ENCODE measurements at regions not wholly inside any gene's neighbourhood (a gene's known extent, or its start where the extent isn't known, plus 50 kb on each side); places are given as distances from the start of the nearest gene placed in this dataset.

DNA sequence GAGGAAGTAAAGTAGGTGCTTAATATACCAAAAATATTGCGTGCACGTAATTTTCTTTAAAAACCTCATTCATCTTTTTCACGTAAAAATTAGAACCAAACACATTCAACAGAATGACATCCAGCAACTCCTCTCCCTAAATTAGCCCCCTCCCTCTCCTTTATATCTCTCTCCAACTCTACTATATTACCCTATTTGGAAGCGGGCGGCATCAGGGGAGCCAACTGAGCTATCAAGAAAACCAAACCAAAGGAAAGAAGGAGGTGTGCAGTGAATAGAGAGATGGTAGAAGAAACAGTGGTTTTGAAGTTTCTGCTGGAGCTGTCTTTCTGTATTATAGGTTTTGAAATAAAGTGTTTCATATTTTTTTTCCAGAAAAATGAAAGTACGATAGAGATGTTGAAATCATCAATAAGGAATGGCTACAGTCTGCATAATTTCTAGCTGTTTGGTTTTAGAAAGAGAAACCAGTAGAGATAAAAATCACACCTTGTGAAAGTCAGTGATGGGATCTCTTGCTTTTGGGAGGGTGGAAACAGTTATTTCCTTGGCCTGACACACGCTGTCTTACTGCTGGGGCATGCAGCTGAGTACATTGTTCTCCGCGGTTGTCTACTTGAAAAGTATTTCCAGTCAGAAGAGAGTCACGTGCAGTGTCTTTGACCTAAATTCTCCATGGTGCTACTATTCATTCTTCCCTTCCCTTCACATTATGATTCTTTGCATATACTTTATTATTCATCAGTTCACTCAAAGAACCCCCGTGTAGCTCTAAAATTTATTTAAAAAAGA is 94.1 kb upstream of the WDR17 start:
- Mint-ChIP-seq H3K27me3 (peaks cover 4% of the 10 kb centered on the region), H3K4me3 (no peak overlapping the region), H3K4me1 (peaks cover 0 to 1% (median 0%) of the 10 kb centered on the region in 3 donors), H3K27ac (no peak overlapping the region), H3K9me3 (peaks cover 2 to 6% (median 4%) of the 10 kb centered on the region in 3 donors), H3K36me3 (peaks cover 1% of the 10 kb centered on the region)

- Mint-ChIP-seq H3K27me3 (peaks cover 7% of the 10 kb centered on the region), H3K4me1 (peaks cover 0 to 1% (median 0%) of the 10 kb centered on the region in 3 donors), H3K9me3 (peaks cover 0 to 4% (median under 1%) of the 10 kb centered on the region in 3 donors), H3K4me3 (no peak overlapping the region), H3K27ac (no peak overlapping the region), H3K36me3 (peaks cover 1% of the 10 kb centered on the region)
Observed at GRCh38 chr4:175973027-175973923, 92.4 kb upstream of the WDR17 start.

GRCh38 chr4:175983636-175984035 is 82.0 kb upstream of the WDR17 start:
- H3K4me3 Mint-ChIP-seq: no peak overlapping the region
- peaks cover 1% of the 10 kb centered on the region for H3K27me3 Mint-ChIP-seq
- no peak overlapping the region for H3K27ac Mint-ChIP-seq

GRCh38 chr4:175986668-175987067 is 79.0 kb upstream of the WDR17 start:
- no peak overlapping the region for H3K27ac Mint-ChIP-seq
- no peak overlapping the region for H3K4me3 Mint-ChIP-seq
- H3K36me3 Mint-ChIP-seq: no peaks in the 10 kb centered on the region
- H3K9me3 Mint-ChIP-seq: peaks cover 0 to 6% (median 5%) of the 10 kb centered on the region in 3 donors
- H3K4me1 Mint-ChIP-seq: peaks cover 0 to 2% (median 0%) of the 10 kb centered on the region in 3 donors
- H3K27me3 Mint-ChIP-seq: peaks cover 1% of the 10 kb centered on the region

More at GRCh38 chr4:175983636-175984035, 82.0 kb upstream of the WDR17 start:
- H3K9me3 Mint-ChIP-seq: peaks cover 0 to 5% (median 3%) of the 10 kb centered on the region in 3 donors
- H3K4me1 Mint-ChIP-seq: no peaks in the 10 kb centered on the region
- no peaks in the 10 kb centered on the region for H3K36me3 Mint-ChIP-seq

DNA sequence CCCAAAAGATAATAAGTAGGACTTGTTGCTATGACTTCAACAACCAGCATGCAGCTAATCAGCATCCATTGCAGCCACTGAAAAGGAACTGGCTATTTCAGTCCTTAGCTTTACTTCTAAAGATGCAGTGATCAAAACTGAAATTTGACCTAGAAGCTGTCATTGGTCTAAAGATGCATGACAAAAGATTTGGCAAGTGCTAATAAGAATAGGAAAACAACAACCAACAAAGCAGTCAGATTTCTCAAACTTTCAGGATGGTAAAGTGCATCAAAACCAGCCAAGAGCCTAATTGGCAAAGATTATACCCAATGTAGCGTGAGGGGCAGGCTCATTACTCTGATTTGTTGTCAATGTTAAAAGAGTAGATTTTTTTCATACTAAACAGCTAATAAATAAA is 77.1 kb upstream of the WDR17 start:
- peaks cover 2% of the 10 kb centered on the region for H3K27me3 Mint-ChIP-seq
- no peak overlapping the region for H3K27ac Mint-ChIP-seq
- peaks cover 0 to 2% (median 0%) of the 10 kb centered on the region in 3 donors for H3K4me1 Mint-ChIP-seq
- H3K4me3 Mint-ChIP-seq: no peak overlapping the region
- peaks cover 0 to 6% (median 5%) of the 10 kb centered on the region in 3 donors for H3K9me3 Mint-ChIP-seq
- H3K36me3 Mint-ChIP-seq: no peaks in the 10 kb centered on the region

DNA sequence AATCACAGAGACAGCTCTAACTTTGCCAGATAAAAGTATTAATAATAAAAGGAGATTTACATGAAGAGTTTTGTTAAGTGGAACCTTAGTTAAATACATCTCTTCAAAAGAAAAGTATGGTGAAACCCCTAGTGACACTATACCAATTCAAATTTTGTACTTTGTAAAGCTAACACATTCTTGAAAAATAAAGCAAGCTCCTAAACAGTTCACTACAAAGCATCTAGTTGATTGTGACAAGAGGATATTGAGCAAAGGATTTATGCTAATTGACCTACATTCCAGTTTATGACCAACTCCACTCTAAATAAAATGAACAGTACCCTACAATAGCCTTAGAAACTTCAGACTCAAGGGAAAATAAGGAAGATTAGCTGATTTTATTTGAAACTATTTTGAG is 69.4 kb upstream of the WDR17 start:
- Mint-ChIP-seq H3K27ac (no peak overlapping the region), H3K27me3 (peaks cover 4% of the 10 kb centered on the region), H3K4me3 (no peak overlapping the region), H3K4me1 (no peaks in the 10 kb centered on the region), H3K9me3 (no peaks in the 10 kb centered on the region), H3K36me3 (no peaks in the 10 kb centered on the region)

DNA sequence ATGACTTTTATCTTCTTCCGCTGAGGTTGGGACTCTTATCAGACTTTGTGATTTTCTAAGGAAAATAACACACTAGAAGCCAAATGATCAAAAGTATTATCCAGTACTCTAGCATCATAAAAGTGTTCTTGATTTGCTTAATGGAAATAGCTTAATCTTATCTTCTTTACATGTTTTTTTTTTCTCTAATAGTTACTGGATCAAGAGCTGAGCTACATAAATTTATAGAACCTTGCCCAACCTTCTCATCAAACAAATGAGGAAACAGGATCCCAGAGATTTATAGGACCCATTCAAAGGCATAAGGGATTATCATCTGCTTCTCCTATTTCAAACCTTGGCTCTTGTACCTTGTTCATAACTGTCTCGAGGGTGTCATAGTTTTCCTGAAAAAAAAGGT is 68.3 kb upstream of the WDR17 start:
- no peak overlapping the region for H3K27ac Mint-ChIP-seq

GRCh38 chr4:175998782-175999181 is 66.9 kb upstream of the WDR17 start:
- Mint-ChIP-seq H3K4me1 (peaks cover 5 to 8% (median 7%) of the 10 kb centered on the region in 3 donors), H3K27me3 (peaks cover 13% of the 10 kb centered on the region), H3K27ac (no peak overlapping the region), H3K9me3 (no peaks in the 10 kb centered on the region), H3K4me3 (no peak overlapping the region), H3K36me3 (no peaks in the 10 kb centered on the region)

More for the DNA sequence above, 68.3 kb upstream of the WDR17 start:
- Mint-ChIP-seq H3K4me3 (no peak overlapping the region), H3K36me3 (no peaks in the 10 kb centered on the region), H3K27me3 (peaks cover 11% of the 10 kb centered on the region), H3K4me1 (peaks cover 1 to 3% (median 3%) of the 10 kb centered on the region in 3 donors), H3K9me3 (no peaks in the 10 kb centered on the region)

- Mint-ChIP-seq H3K36me3 (no peaks in the 10 kb centered on the region), H3K4me3 (peak overlapping the region in 1 of 4 donors; percentile 9), H3K27me3 (peaks cover 13% of the 10 kb centered on the region), H3K9me3 (no peaks in the 10 kb centered on the region), H3K4me1 (peaks cover 5 to 8% (median 7%) of the 10 kb centered on the region in 3 donors), H3K27ac (no peak overlapping the region)
Observed at GRCh38 chr4:175999944-176000343, 65.7 kb upstream of the WDR17 start.

DNA sequence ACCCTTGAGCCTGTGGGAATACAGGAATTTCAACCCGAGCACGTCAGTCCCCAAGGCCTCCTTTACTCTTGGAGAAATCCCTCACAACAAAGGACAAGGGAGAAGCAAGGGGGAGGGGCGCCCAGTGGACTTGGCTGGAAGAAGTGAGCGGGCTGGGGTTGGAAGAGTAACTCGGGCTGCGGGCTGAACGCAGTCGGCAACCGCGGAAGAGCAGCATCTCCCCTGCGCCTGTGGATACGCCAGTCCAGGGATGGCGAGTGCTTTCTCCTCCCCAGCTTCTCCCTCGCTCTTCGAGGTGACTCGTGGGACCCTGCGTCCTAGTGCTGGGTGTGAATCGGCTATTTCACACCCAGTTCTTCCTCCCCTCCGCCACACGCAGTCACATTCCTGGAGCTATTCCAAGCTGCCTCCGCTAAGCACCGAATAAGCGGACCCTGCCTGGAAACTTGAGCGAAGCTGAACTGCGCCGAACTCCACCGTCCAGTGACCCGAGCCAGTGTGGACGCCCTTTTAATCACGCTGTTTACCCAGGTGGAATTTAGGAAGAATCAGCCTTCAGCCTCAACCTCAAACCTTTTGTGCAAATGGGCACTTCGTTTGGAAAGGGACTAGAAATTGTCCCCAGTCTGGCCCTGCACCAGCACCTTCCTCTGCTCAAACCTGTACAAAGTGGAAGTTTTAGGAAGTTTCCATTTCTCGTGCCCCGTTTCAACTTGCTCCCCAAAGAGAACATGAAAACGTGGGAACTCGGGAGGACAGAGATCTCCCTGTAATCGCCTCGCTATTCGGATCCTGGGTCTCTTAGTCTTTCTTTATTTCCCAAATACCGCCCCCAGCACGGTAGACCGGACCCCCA is 64.3 kb upstream of the WDR17 start:
- Mint-ChIP-seq H3K27me3 (peaks cover 13% of the 10 kb centered on the region), H3K9me3 (no peaks in the 10 kb centered on the region), H3K4me3 (peak overlapping the region; percentile 71 to 96 (median 82)), H3K36me3 (no peaks in the 10 kb centered on the region), H3K27ac (peak overlapping the region in 1 of 3 donors; percentile 43), H3K4me1 (peaks cover 5 to 8% (median 7%) of the 10 kb centered on the region in 3 donors)

DNA sequence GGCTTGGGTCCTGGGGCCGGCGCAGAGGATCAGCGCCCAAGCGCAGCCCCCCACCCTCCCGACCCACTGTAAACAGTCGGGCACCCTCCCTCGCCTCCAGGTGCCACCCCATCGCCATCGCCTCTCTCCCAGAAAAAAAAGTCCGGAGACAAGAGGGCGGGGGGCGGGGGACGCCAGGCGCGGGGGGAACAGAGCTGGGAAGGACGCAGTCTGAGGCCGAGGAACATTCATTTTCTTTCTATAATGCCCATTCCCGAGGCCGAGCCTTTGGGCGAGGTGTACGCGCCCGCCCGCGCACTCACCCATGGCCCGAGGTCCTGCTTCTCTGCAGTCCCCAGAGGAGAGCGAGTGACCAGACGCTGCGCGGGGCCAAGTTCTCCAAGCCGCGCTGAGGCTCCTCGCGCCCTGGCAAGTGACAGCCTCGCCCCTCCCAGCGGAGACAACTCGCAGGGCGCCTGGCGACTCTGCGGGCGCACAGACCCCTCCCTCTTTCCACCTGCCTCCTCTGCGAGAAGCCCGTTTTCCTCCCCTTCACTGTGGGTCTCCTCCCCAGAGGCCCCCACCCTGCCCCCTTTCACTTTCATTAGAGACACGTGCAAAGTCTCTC is 63.5 kb upstream of the WDR17 start:
- Mint-ChIP-seq H3K36me3 (no peaks in the 10 kb centered on the region), H3K27ac (peak overlapping the region in 1 of 3 donors; percentile 38), H3K4me3 (peak overlapping the region; percentile 71 to 96 (median 82)), H3K4me1 (peaks cover 5 to 8% (median 7%) of the 10 kb centered on the region in 3 donors), H3K9me3 (no peaks in the 10 kb centered on the region), H3K27me3 (peaks cover 13% of the 10 kb centered on the region)

DNA sequence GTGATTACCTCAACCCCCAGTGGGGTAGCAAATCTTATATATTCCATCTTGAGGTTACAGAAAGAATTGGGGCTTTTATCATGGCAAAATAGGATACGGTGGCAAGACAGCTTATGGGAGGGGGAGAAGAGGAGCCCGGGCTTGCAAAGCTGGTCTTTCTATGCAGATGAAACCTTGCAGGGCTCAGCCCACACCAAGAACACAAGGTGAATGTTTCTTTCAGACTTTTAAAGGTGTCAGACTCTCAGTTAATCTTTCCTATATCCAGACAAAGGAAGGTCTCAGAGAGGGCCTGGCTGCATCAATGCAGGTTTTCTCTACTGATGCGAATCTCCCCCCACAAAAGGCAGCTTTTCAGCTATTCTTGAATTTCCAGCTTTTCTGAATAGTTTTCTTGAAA is 59.9 kb upstream of the WDR17 start:
- Mint-ChIP-seq H3K36me3 (no peaks in the 10 kb centered on the region), H3K27ac (peak overlapping the region in 1 of 3 donors; percentile 72), H3K4me1 (peaks cover 5 to 8% (median 7%) of the 10 kb centered on the region in 3 donors), H3K4me3 (no peak overlapping the region), H3K9me3 (peaks cover 0 to 2% (median 0%) of the 10 kb centered on the region in 3 donors), H3K27me3 (peaks cover 10% of the 10 kb centered on the region)

DNA sequence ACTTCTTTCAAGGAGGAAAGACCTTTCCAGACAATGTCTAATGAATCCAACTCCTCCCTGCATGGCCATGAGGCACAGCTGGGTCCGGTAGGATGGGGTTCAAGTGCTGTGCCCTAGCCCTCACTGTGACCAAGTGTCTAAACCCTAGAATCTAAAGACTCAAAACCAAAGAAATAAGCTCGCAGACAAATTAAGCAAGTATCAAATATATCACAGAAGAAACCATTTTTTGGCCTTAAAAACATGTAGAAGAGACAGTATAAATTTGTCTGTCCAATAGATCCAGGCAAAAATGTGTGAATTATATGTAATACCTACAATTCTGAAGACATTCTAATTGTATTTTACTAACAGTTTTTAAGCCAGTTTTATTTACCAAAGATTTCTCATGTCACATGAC is 56.4 kb upstream of the WDR17 start:
- peaks cover 8 to 15% (median 10%) of the 10 kb centered on the region in 3 donors for H3K4me1 Mint-ChIP-seq
- peaks cover 0 to 2% (median 0%) of the 10 kb centered on the region in 3 donors for H3K9me3 Mint-ChIP-seq
- no peaks in the 10 kb centered on the region for H3K36me3 Mint-ChIP-seq
- no peak overlapping the region for H3K27ac Mint-ChIP-seq
- no peak overlapping the region for H3K4me3 Mint-ChIP-seq
- H3K27me3 Mint-ChIP-seq: no peaks in the 10 kb centered on the region

DNA sequence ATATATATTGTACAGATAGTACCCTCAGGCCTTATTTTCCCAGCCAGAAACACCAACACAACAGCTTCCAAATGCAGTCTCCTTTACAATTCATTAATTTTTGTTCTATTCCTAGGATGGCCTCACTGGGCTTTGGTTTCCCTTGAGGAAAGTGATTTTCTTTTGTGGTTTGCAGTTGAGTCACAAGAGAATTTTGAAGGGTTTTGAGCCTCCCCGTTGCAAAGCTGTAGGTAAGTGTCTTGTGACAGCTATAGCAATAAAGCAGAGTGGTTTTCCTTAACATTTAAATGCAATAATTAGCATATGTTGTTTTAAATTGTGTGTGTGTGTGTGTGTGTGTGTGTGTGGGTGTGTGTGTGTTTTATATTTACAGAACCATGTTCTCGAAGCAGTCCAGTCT is 54.1 kb upstream of the WDR17 start:
- H3K27ac Mint-ChIP-seq: peak overlapping the region in 1 of 3 donors; percentile 65

More for the DNA sequence above, 54.1 kb upstream of the WDR17 start:
- Mint-ChIP-seq H3K36me3 (no peaks in the 10 kb centered on the region), H3K4me3 (no peak overlapping the region), H3K4me1 (peaks cover 14 to 23% (median 22%) of the 10 kb centered on the region in 3 donors), H3K27me3 (no peaks in the 10 kb centered on the region), H3K9me3 (peaks cover 0 to 5% (median 0%) of the 10 kb centered on the region in 3 donors)
